Liver (tissue), 8 donors: ENCODE measurements at regions not wholly inside any gene's neighbourhood (a gene's known extent, or its start where the extent isn't known, plus 50 kb on each side); places are given as distances from the start of the nearest gene placed in this dataset.

Source experiments
- DNase-seq: peaks from one replicate; pipeline ENCODE4 v3.0.0-alpha.2; 2017; ENCODE audit warnings: low spot score
- H3K27ac ChIP-seq, 2 donors: one replicate each; pipeline ENCODE4 v1.7.0; 2013; ENCODE audit warnings: inconsistent platforms in 2 of 2, low read length in 2 of 2, control low read depth in 1 of 2, low read depth in 1 of 2, mild to moderate bottlenecking in 1 of 2
- H3K27me3 ChIP-seq, 4 donors: one replicate each; pipeline versions ENCODE4 v1.6.1 to v1.7.0; 2013; ENCODE audit warnings: low read length in 3 of 4, inconsistent platforms in 1 of 4, mild to moderate bottlenecking in 1 of 4, moderate library complexity in 1 of 4; ENCODE audit not compliant: control insufficient read depth in 4 of 4, insufficient read depth in 4 of 4
- H3K36me3 ChIP-seq, 4 donors: one replicate each; pipeline versions ENCODE4 v1.6.1 to v1.7.0; 2013; ENCODE audit warnings: low read length in 3 of 4, mild to moderate bottlenecking in 3 of 4, low read depth in 1 of 4, moderate library complexity in 1 of 4; ENCODE audit not compliant: control insufficient read depth in 4 of 4, insufficient read depth in 3 of 4
- H3K4me1 ChIP-seq, 4 donors: one replicate each; pipeline versions ENCODE4 v1.6.1 to v1.7.0; 2013; ENCODE audit warnings: low read length in 3 of 4, mild to moderate bottlenecking in 3 of 4, moderate library complexity in 1 of 4; ENCODE audit not compliant: control insufficient read depth in 4 of 4, insufficient read depth in 4 of 4
- H3K4me3 ChIP-seq, 3 donors: one replicate each; pipeline versions ENCODE4 v1.6.1 to v1.7.0; 2013; ENCODE audit warnings: low read length in 3 of 3, control low read depth in 1 of 3, low read depth in 1 of 3, mild to moderate bottlenecking in 1 of 3
- H3K9ac ChIP-seq, 2 donors: one replicate each; pipeline ENCODE4 v1.7.0; 2013; ENCODE audit warnings: low read length in 2 of 2, mild to moderate bottlenecking in 2 of 2, moderate library complexity in 2 of 2, control low read depth in 1 of 2, low read depth in 1 of 2
- H3K9me3 ChIP-seq, 4 donors: one replicate each; pipeline versions ENCODE4 v1.6.1 to v1.7.0; 2013; ENCODE audit warnings: low read length in 3 of 4; ENCODE audit not compliant: control insufficient read depth in 4 of 4
- ATF3 ChIP-seq: IDR thresholded peaks from 2 replicates; pipeline ENCODE4 v1.6.1; 2016; ENCODE audit warnings: antibody characterized with exemption
- CTCF ChIP-seq: fragments of 150-350 bp; IDR thresholded peaks from 2 replicates; pipeline ENCODE4 v1.5.1; 2017; ENCODE audit warnings: improper control_type of control experiment, low read depth, low read length; ENCODE audit not compliant: missing input control
- FOXA1 ChIP-seq: IDR thresholded peaks from 2 replicates; pipeline ENCODE4 v1.6.1; 2016; ENCODE audit warnings: antibody characterized with exemption
- FOXA2 ChIP-seq: IDR thresholded peaks from 2 replicates; pipeline ENCODE4 v1.6.1; 2016; ENCODE audit warnings: antibody characterized with exemption
- GABPA ChIP-seq, 2 donors: IDR thresholded peaks in 1 of 2; conservative IDR thresholded peaks in 1 of 2; 2 replicates each; pipeline ENCODE4 v1.6.1; 2016; ENCODE audit warnings: antibody characterized with exemption in 2 of 2, mild to moderate bottlenecking in 1 of 2, moderate library complexity in 1 of 2
- HNF4A ChIP-seq, 2 donors: conservative IDR thresholded peaks; 2 replicates each; pipeline ENCODE4 v1.6.1; 2016; ENCODE audit warnings: antibody characterized with exemption in 2 of 2, mild to moderate bottlenecking in 2 of 2
- HNF4G ChIP-seq: IDR thresholded peaks from 2 replicates; pipeline ENCODE4 v1.6.1; 2016; ENCODE audit warnings: antibody characterized with exemption
- JUND ChIP-seq, 2 donors: IDR thresholded peaks; 2 replicates each; pipeline ENCODE4 v1.6.1; 2016; ENCODE audit warnings: antibody characterized with exemption in 2 of 2
- MAX ChIP-seq: IDR thresholded peaks from 2 replicates; pipeline ENCODE4 v1.6.1; 2016; ENCODE audit warnings: antibody characterized with exemption
- NR2F2 ChIP-seq: IDR thresholded peaks from 2 replicates; pipeline ENCODE4 v1.6.1; 2016; ENCODE audit warnings: antibody characterized with exemption
- RAD21 ChIP-seq, 2 donors: IDR thresholded peaks; 2 replicates each; pipeline ENCODE4 v1.6.1; 2016; ENCODE audit warnings: antibody characterized with exemption in 2 of 2, mild to moderate bottlenecking in 2 of 2
- RXRA ChIP-seq, 2 donors: IDR thresholded peaks; 2 replicates each; pipeline ENCODE4 v1.6.1; 2017 to 2018; ENCODE audit warnings: antibody characterized with exemption in 2 of 2, mild to moderate bottlenecking in 1 of 2
- SP1 ChIP-seq: IDR thresholded peaks from 2 replicates; pipeline ENCODE4 v1.6.1; 2018; ENCODE audit warnings: antibody characterized with exemption, mild to moderate bottlenecking
- TAF1 ChIP-seq: conservative IDR thresholded peaks from 2 replicates; pipeline ENCODE4 v1.6.1; 2016; ENCODE audit warnings: antibody characterized with exemption, mild to moderate bottlenecking
- YY1 ChIP-seq: IDR thresholded peaks from 2 replicates; pipeline ENCODE4 v1.6.1; 2016; ENCODE audit warnings: antibody characterized with exemption, mild to moderate bottlenecking
- ZBTB33 ChIP-seq: IDR thresholded peaks from 2 replicates; pipeline ENCODE4 v1.6.1; 2016; ENCODE audit warnings: antibody characterized with exemption
- WGBS: extraction: QIAGEN DNeasy Blood & Tissue Kit; methylation state at CpG from one replicate; pipeline ENCODE4 v1.1.7; 2013; 5-methylcytosine and 5-hydroxymethylcytosine counted together
- TF ChIP-seq, protein P1 (sequence below): IDR thresholded peaks from 2 replicates; pipeline ENCODE4 v1.6.1; 2016; ENCODE audit warnings: antibody characterized with exemption, mild to moderate bottlenecking
- donor health status: healthy.
- donor health status: healthy.
- donor health status: healthy.
- donor health status: healthy.
- donor health status: healthy.

GRCh38 chr2:217647925-217648324 is 354.9 kb downstream of the TNS1 start:
- Histone ChIP-seq H3K9ac (no peak overlapping the region), H3K27me3 (no peaks in the 10 kb centered on the region), H3K27ac (no peak overlapping the region), H3K4me1 (peaks cover 0 to 7% (median 0%) of the 10 kb centered on the region in 4 donors), H3K9me3 (no peaks in the 10 kb centered on the region), H3K4me3 (no peak overlapping the region), H3K36me3 (no peaks in the 10 kb centered on the region)
- no peak for DNase-seq
- WGBS = 62% methylated on average over 2 of the region's 2 CpGs
- TF ChIP-seq ATF3 (no peak), SP1 (no peak), HNF4A (conservative IDR thresholded peaks at IDR 0.05) (no peak), FOXA1 (no peak), ZBTB33 (no peak), FOXA2 (no peak), CTCF (no peak), TAF1 (no peak), MAX (no peak), JUND (IDR thresholded peaks at IDR 0.05) (no peak), HNF4G (no peak), GABPA (IDR thresholded peaks at IDR 0.05 in 1 of 2, conservative IDR thresholded peaks at IDR 0.05 in 1 of 2) (no peak), NR2F2 (no peak)

GRCh38 chr2:217647226-217647625 is 355.6 kb downstream of the TNS1 start:
- TF ChIP-seq RXRA (IDR thresholded peaks at IDR 0.05) (no peak), SP1 (no peak), GABPA (IDR thresholded peaks at IDR 0.05 in 1 of 2, conservative IDR thresholded peaks at IDR 0.05 in 1 of 2) (no peak), YY1 (no peak), ATF3 (no peak), HNF4G (no peak), TAF1 (no peak), HNF4A (conservative IDR thresholded peaks at IDR 0.05) (no peak), RAD21 (IDR thresholded peaks at IDR 0.05) (no peak), MAX (no peak), NR2F2 (no peak), JUND (IDR thresholded peaks at IDR 0.05) (no peak), FOXA2 (no peak), ZBTB33 (no peak), FOXA1 (no peak), CTCF (no peak)
- TF ChIP-seq, protein P1, sequence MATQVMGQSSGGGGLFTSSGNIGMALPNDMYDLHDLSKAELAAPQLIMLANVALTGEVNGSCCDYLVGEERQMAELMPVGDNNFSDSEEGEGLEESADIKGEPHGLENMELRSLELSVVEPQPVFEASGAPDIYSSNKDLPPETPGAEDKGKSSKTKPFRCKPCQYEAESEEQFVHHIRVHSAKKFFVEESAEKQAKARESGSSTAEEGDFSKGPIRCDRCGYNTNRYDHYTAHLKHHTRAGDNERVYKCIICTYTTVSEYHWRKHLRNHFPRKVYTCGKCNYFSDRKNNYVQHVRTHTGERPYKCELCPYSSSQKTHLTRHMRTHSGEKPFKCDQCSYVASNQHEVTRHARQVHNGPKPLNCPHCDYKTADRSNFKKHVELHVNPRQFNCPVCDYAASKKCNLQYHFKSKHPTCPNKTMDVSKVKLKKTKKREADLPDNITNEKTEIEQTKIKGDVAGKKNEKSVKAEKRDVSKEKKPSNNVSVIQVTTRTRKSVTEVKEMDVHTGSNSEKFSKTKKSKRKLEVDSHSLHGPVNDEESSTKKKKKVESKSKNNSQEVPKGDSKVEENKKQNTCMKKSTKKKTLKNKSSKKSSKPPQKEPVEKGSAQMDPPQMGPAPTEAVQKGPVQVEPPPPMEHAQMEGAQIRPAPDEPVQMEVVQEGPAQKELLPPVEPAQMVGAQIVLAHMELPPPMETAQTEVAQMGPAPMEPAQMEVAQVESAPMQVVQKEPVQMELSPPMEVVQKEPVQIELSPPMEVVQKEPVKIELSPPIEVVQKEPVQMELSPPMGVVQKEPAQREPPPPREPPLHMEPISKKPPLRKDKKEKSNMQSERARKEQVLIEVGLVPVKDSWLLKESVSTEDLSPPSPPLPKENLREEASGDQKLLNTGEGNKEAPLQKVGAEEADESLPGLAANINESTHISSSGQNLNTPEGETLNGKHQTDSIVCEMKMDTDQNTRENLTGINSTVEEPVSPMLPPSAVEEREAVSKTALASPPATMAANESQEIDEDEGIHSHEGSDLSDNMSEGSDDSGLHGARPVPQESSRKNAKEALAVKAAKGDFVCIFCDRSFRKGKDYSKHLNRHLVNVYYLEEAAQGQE = no peak
- Histone ChIP-seq H3K4me1 (peaks cover 0 to 7% (median 0%) of the 10 kb centered on the region in 4 donors), H3K27ac (no peak overlapping the region), H3K9ac (no peak overlapping the region), H3K9me3 (no peaks in the 10 kb centered on the region), H3K27me3 (no peaks in the 10 kb centered on the region), H3K36me3 (no peaks in the 10 kb centered on the region), H3K4me3 (no peak overlapping the region)
- DNase-seq = no peak
